ENCODE measurements at regions not wholly inside any gene's neighbourhood (a gene's known extent, or its start where the extent isn't known, plus 50 kb on each side); places are given as distances from the start of the nearest gene placed in this dataset.

GRCh38 chr5:16385516-16386090, 80.0 kb downstream of the ZNF622 start:
- no peak for TF ChIP-seq REST (IDR thresholded peaks at IDR 0.05; ENCODE audit: insufficient read depth in 1 of 2, low read depth in 2 of 2, low read length in 2 of 2)
- no peak for TF ChIP-seq POLR2AphosphoS5 (IDR thresholded peaks at IDR 0.05; ENCODE audit: low read depth, low read length)
